DOHH2 (cell line): ENCODE measurements at regions not wholly inside any gene's neighbourhood (a gene's known extent, or its start where the extent isn't known, plus 50 kb on each side); places are given as distances from the start of the nearest gene placed in this dataset.

Experiments
- CTCF ChIP-seq: fragments of 200-600 bp; sonication (generic); IDR thresholded peaks from one replicate; pipeline ENCODE4 v1.5.1; 2014; ENCODE audit warnings: antibody characterized with exemption, mild to moderate bottlenecking, low read depth, low read length; ENCODE audit not compliant: poor library complexity, severe bottlenecking
- EZH2phosphoT487 ChIP-seq: fragments of 200-600 bp; sonication (generic); IDR thresholded peaks from 2 replicates; pipeline ENCODE4 v1.6.1; 2017; ENCODE audit warnings: borderline replicate concordance, mild to moderate bottlenecking, antibody characterized with exemption, low read length, moderate library complexity, mixed read lengths

- no peak for TF ChIP-seq EZH2phosphoT487
- TF ChIP-seq CTCF = no peak
These were observed 60.2 kb upstream of the TRIO start for GRCh38 chr5:14082973-14083372.
